OCI-LY3 (cell line): ENCODE measurements at regions not wholly inside any gene's neighbourhood (a gene's known extent, or its start where the extent isn't known, plus 50 kb on each side); places are given as distances from the start of the nearest gene placed in this dataset.

ENCODE experiments used
- H2AFZ ChIP-seq: fragments of 200-600, 300-600 bp; shearing (Covaris generic); 2 replicates; pipeline ENCODE4 v1.6.0; 2014; ENCODE audit warnings: antibody characterized with exemption, low read depth, low read length
- H3K27ac ChIP-seq: fragments of 200-600, 300-600 bp; sonication (generic); 2 replicates; pipeline ENCODE4 v1.5.1; 2014; ENCODE audit warnings: mild to moderate bottlenecking, low read length, moderate library complexity, mixed read lengths
- H3K27me3 ChIP-seq: fragments of 200-600, 300-600 bp; sonication (generic); 2 replicates; pipeline ENCODE4 v1.6.1; 2014; ENCODE audit warnings: low read depth, low read length, mixed read lengths
- H3K36me3 ChIP-seq: fragments of 200-600, 300-600 bp; sonication (generic); replicated peaks from 2 replicates; pipeline ENCODE3; 2014; ENCODE audit warnings: low read depth, low read length, mixed read lengths
- H3K4me1 ChIP-seq: fragments of 300-600, 200-600 bp; sonication (generic); 2 replicates; pipeline ENCODE4 v1.6.1; 2014; ENCODE audit warnings: low read length, mixed read lengths
- H3K4me2 ChIP-seq: fragments of 200-600, 300-600 bp; sonication (generic); 2 replicates; pipeline ENCODE4 v1.6.1; 2014; ENCODE audit warnings: low read length, mixed read lengths
- H3K4me3 ChIP-seq: fragments of 300-600, 200-600 bp; sonication (generic); 2 replicates; pipeline ENCODE4 v1.5.1; 2014; ENCODE audit warnings: antibody characterized with exemption, mild to moderate bottlenecking, low read length, moderate library complexity
- H3K79me2 ChIP-seq: fragments of 300-600, 200-600 bp; shearing (Covaris generic); 2 replicates; pipeline ENCODE4 v1.6.1; 2014; ENCODE audit warnings: mild to moderate bottlenecking, low read length, mixed read lengths
- H3K9ac ChIP-seq: fragments of 300-600, 200-600 bp; shearing (Covaris generic); 2 replicates; pipeline ENCODE4 v1.6.0; 2014; ENCODE audit warnings: mild to moderate bottlenecking, low read length, moderate library complexity
- H3K9me3 ChIP-seq: fragments of 200-600, 300-600 bp; shearing (Covaris generic); 2 replicates; pipeline ENCODE4 v1.6.1; 2014; ENCODE audit warnings: low read length, mixed read lengths; ENCODE audit not compliant: insufficient read depth
- H4K20me1 ChIP-seq: fragments of 200-600, 300-600 bp; sonication (generic); 2 replicates; pipeline ENCODE4 v1.6.1; 2016; ENCODE audit warnings: low read length, mixed read lengths; ENCODE audit not compliant: insufficient read depth
- CTCF ChIP-seq: fragments of 200-600, 300-600 bp; sonication (generic); IDR thresholded peaks from 2 replicates; pipeline ENCODE4 v1.5.1; 2014; ENCODE audit warnings: antibody characterized with exemption, low read length, low read depth
- EZH2phosphoT487 ChIP-seq: fragments of 200-600 bp; shearing (Covaris generic); IDR thresholded peaks from 2 replicates; pipeline ENCODE4 v1.6.1; 2018; ENCODE audit warnings: antibody characterized with exemption, mixed run types, low read depth

DNA sequence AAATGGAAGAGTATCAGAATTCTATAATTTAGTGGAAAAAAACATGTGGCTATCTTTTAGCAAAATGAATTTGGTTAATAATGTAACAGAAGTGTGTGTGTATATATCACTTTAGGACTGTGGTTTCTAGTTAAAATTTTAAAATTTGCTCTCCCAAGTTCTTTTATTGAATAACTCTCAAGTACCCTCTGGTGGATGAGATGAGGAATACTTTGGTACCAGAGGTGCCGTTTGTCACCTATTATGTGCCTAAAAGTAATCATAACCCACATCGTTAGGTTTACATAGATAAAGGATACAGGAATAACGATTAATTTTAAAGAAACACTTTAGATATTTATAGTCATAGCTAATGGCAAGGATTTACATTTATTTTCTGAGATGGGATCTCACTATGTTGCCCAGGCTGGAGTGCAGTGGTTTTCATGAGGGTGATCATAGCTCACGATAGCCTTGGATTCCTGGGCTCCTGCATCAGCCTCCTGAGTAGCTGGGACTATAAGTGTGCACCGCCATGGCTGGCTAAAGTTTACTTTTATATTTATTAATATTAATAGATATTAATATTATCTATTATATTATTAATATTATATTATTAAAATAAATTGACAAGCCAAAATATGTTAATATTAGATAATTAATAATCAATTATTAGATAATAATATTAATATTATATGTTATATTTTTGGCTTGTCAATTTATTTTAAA lies 66.7 kb upstream of the CAPRIN1 start:
- Histone ChIP-seq H3K9ac (no peak overlapping the region), H2AFZ (no peak overlapping the region), H3K36me3 (no peaks in the 10 kb centered on the region), H3K79me2 (no peaks in the 10 kb centered on the region), H3K4me3 (no peak overlapping the region), H3K4me1 (no peaks in the 10 kb centered on the region), H3K4me2 (no peak overlapping the region), H3K27ac (no peak overlapping the region), H3K27me3 (peaks cover 19% of the 10 kb centered on the region; the same call in 1 of the 2 replicates), H4K20me1 (no peaks in the 10 kb centered on the region), H3K9me3 (no peaks in the 10 kb centered on the region)
- TF ChIP-seq EZH2phosphoT487 (no peak), CTCF (no peak)

DNA sequence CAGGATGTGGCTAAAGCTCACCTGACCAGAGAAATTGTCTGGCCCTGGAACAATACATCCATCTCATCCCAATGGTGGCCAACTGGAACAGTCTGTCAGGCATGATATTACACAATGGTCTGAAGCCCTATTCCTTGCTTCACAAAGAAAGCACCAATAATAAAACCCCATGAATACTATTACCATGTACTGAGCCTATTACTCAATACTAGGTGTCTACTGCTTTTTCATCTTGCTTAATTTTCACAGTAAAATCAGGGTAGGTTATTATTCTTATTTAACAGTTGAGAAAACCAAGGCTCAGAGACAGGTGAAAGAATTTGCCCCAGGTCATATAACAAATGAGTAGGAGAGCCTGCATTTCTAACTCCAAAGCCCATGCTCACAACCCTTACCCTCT lies 68.9 kb upstream of the CAPRIN1 start:
- H3K36me3 ChIP-seq, result no peaks in the 10 kb centered on the region
- no peak overlapping the region for H3K4me3 ChIP-seq
- H3K27me3 ChIP-seq, result peaks cover 21% of the 10 kb centered on the region
- no peaks in the 10 kb centered on the region for H3K79me2 ChIP-seq
- no peak overlapping the region for H3K9ac ChIP-seq
- TF ChIP-seq CTCF (no peak), EZH2phosphoT487 (no peak)
- H3K4me2 ChIP-seq, result no peak overlapping the region
- H3K9me3 ChIP-seq, result no peaks in the 10 kb centered on the region
- no peaks in the 10 kb centered on the region for H3K4me1 ChIP-seq
- no peak overlapping the region for H2AFZ ChIP-seq
- H3K27ac ChIP-seq, result no peak overlapping the region
- no peaks in the 10 kb centered on the region for H4K20me1 ChIP-seq

- Histone ChIP-seq H3K36me3 (no peaks in the 10 kb centered on the region), H3K4me2 (no peak overlapping the region), H2AFZ (no peak overlapping the region), H3K9me3 (no peaks in the 10 kb centered on the region), H3K79me2 (no peaks in the 10 kb centered on the region), H3K27ac (no peak overlapping the region), H4K20me1 (no peaks in the 10 kb centered on the region), H3K27me3 (peaks cover 21% of the 10 kb centered on the region), H3K4me1 (no peaks in the 10 kb centered on the region), H3K4me3 (no peak overlapping the region), H3K9ac (no peak overlapping the region)
- TF ChIP-seq CTCF (no peak), EZH2phosphoT487 (no peak)
These were observed 70.6 kb upstream of the CAPRIN1 start for GRCh38 chr11:33980897-33981296.

DNA sequence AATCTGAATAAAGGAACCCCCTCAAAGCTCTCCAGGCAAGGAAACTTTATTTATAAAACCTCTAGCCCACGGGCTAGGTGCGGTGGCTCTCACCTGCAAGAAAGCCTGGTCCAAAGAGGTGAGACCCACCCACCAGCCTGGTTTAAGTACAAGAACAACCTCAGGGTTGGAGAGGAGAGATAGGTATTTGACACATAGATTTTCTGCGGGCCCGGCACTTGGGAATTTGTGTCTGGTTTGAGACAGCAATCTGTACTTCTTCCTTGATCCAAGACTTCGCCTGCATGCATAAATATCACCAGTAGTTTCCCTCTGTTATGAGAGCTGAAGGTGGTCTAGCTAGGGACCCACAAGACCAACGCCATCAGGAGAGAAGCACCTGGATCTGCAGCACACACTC lies 73.2 kb upstream of the CAPRIN1 start:
- H3K27ac ChIP-seq, result no peak overlapping the region
- TF ChIP-seq EZH2phosphoT487 (no peak), CTCF (no peak)
- no peaks in the 10 kb centered on the region for H4K20me1 ChIP-seq
- H3K4me3 ChIP-seq, result no peak overlapping the region
- H3K4me1 ChIP-seq, result no peaks in the 10 kb centered on the region
- no peak overlapping the region for H3K4me2 ChIP-seq
- peaks cover 31% of the 10 kb centered on the region for H3K27me3 ChIP-seq
- no peak overlapping the region for H2AFZ ChIP-seq
- no peak overlapping the region for H3K9ac ChIP-seq
- no peaks in the 10 kb centered on the region for H3K9me3 ChIP-seq
- no peaks in the 10 kb centered on the region for H3K36me3 ChIP-seq
- H3K79me2 ChIP-seq, result no peaks in the 10 kb centered on the region
